ENCODE measurements at regions not wholly inside any gene's neighbourhood (a gene's known extent, or its start where the extent isn't known, plus 50 kb on each side); places are given as distances from the start of the nearest gene placed in this dataset.

- H3K9ac ChIP-seq (ENCODE audit: control insufficient read depth, insufficient read depth, low read length), result no peak overlapping the region
- H3K27ac ChIP-seq (ENCODE audit: control insufficient read depth, insufficient read depth), result no peak overlapping the region
- peak; percentile 12 for DNase-seq (ENCODE audit: low read depth, low spot score)
- ChIA-PET CTCF (no interaction called here), SMC1A (ENCODE audit: uncharacterized antibody, unreplicated experiment) (interaction anchor here (0.8 kb wide), 1 partner anchor 73 kb away, joined by 4 read pairs; no protein-coding TSS in a partner anchor), POLR2A (no interaction called here), RAD21 (ENCODE audit: unreplicated experiment) (no interaction called here)
- H3K9me3 ChIP-seq (replicated peaks; ENCODE audit: control insufficient read depth, insufficient read depth, low read length), result no peaks in the 10 kb centered on the region
- no peak overlapping the region for H3K4me2 ChIP-seq (ENCODE audit: control insufficient read depth, insufficient read depth)
- H2AFZ ChIP-seq (ENCODE audit: control insufficient read depth, low read depth, low read length), result no peak overlapping the region
- H3K36me3 ChIP-seq (ENCODE audit: control insufficient read depth in 2 of 2, insufficient read depth in 2 of 2, low read length in 1 of 2), result no peaks in the 10 kb centered on the region
- ATAC-seq, result peak; percentile 81
- in situ Hi-C loops (cut with MboI) (no loop called here), intact Hi-C loops (cut with micrococcal nuclease; ENCODE audit: unreplicated experiment) (no loop called here)
- BruUV-seq (replicated peaks), result no TSS peak
- TF ChIP-seq MLLT1 (IDR thresholded peaks at IDR 0.05), result 0 out of 2 replicates have a peak, but pooled peaks have one; percentile 35
- TF ChIP-seq MTA2 (IDR thresholded peaks at IDR 0.05; ENCODE audit: low read depth), result peak; percentile 32
- TF ChIP-seq IKZF1 (conservative IDR thresholded peaks at IDR 0.05), result 0 out of 2 replicates have a peak, but pooled peaks have one; percentile 26
- peak; percentile 28 for TF ChIP-seq MEF2B (IDR thresholded peaks at IDR 0.05; ENCODE audit: partially characterized antibody, poor library complexity, severe bottlenecking)
- no peak for TF ChIP-seq CHD4 (IDR thresholded peaks at IDR 0.05)
- TF ChIP-seq RELB (IDR thresholded peaks at IDR 0.05; ENCODE audit: low read depth), result 0 out of 2 replicates have a peak, but pooled peaks have one; percentile 18
- no peak for TF ChIP-seq SPI1 (IDR thresholded peaks at IDR 0.05; ENCODE audit: borderline replicate concordance, insufficient read depth, low read depth, low read length)
- peak; percentile 39; the same call in 1 of the 2 replicates for TF ChIP-seq RAD51 (IDR thresholded peaks at IDR 0.05)
- H3K27me3 ChIP-seq (replicated peaks in 1 of 2; ENCODE audit: control insufficient read depth in 2 of 2, insufficient read depth in 2 of 2, low read length in 1 of 2), result no peaks in the 10 kb centered on the region
- H3K4me3 ChIP-seq, result no peak overlapping the region
- no peaks in the 10 kb centered on the region for H4K20me1 ChIP-seq (ENCODE audit: control insufficient read depth, insufficient read depth)
- no peak for FAIRE-seq
- H3K79me2 ChIP-seq (ENCODE audit: control insufficient read depth, insufficient read depth, low read length), result no peaks in the 10 kb centered on the region
- 38% methylated on average over 3 of the region's 3 CpGs for WGBS (ENCODE audit: insufficient coverage, insufficient replicate concordance, low lambda C conversion rate, missing lambda C conversion rate)
- H3K4me1 ChIP-seq (ENCODE audit: control insufficient read depth, insufficient read depth, low read length), result no peaks in the 10 kb centered on the region
Measured at GRCh38 chr4:167555338-167556022, 321.2 kb upstream of the SPOCK3 start.

All from GM12878 (cell line).